ENCODE measurements at regions not wholly inside any gene's neighbourhood (a gene's known extent, or its start where the extent isn't known, plus 50 kb on each side); places are given as distances from the start of the nearest gene placed in this dataset.

GRCh38 chr5:93150311-93151012, 430.6 kb downstream of the NR2F1-AS1 start:
- TF ChIP-seq CHD1 (IDR thresholded peaks at IDR 0.05; ENCODE audit: low read depth, low read length) (no peak), RAD21 (IDR thresholded peaks at IDR 0.05; ENCODE audit: insufficient read depth, low read depth, low read length) (no peak), MYC (IDR thresholded peaks at IDR 0.05; ENCODE audit: insufficient read depth, insufficient read length, insufficient replicate concordance, low read length, severe bottlenecking) (no peak), USF1 (IDR thresholded peaks at IDR 0.05; ENCODE audit: borderline replicate concordance, extremely low read length, insufficient read depth, low read depth, low read length) (no peak), SP1 (IDR thresholded peaks at IDR 0.05; ENCODE audit: low read depth, low read length) (no peak), POLR2AphosphoS5 (IDR thresholded peaks at IDR 0.05; ENCODE audit: low read length) (no peak), PML (IDR thresholded peaks at IDR 0.05; ENCODE audit: low read length) (no peak), NFYA (IDR thresholded peaks at IDR 0.05; ENCODE audit: borderline replicate concordance, low read depth, low read length) (no peak), SIX5 (IDR thresholded peaks at IDR 0.05; ENCODE audit: low read depth, low read length, severe bottlenecking) (no peak), MAX (IDR thresholded peaks at IDR 0.05; ENCODE audit: low read depth, low read length) (no peak), STAT3 (IDR thresholded peaks at IDR 0.05; ENCODE audit: low read depth, low read length) (no peak), ATF3 (IDR thresholded peaks at IDR 0.05; ENCODE audit: borderline replicate concordance, extremely low read depth, low read depth, low read length) (no peak), MTA2 (IDR thresholded peaks at IDR 0.05; ENCODE audit: low read depth) (no peak), ZZZ3 (IDR thresholded peaks at IDR 0.05; ENCODE audit: control insufficient read depth, insufficient read length, low read depth) (no peak), BMI1 (IDR thresholded peaks at IDR 0.05; ENCODE audit: borderline replicate concordance) (no peak), E2F4 (IDR thresholded peaks at IDR 0.05; ENCODE audit: low read depth, low read length) (no peak), IKZF1 (conservative IDR thresholded peaks at IDR 0.05) (no peak), ATF7 (IDR thresholded peaks at IDR 0.05; ENCODE audit: low read depth) (no peak)
- H3K9ac ChIP-seq (ENCODE audit: control insufficient read depth, insufficient read depth, low read length): no peak overlapping the region
- H2AFZ ChIP-seq (ENCODE audit: control insufficient read depth, low read depth, low read length): no peak overlapping the region
- CTCF ChIA-PET: no interaction called here
- in situ Hi-C loops (cut with MboI): no loop called here
- POLR2A ChIA-PET: no interaction called here
- no peaks in the 10 kb centered on the region for H3K9me3 ChIP-seq (replicated peaks; ENCODE audit: control insufficient read depth, insufficient read depth, low read length)
- H4K20me1 ChIP-seq (ENCODE audit: control insufficient read depth, insufficient read depth): no peaks in the 10 kb centered on the region
- no peaks in the 10 kb centered on the region for H3K79me2 ChIP-seq (ENCODE audit: control insufficient read depth, insufficient read depth, low read length)
- DNase-seq (ENCODE audit: low read depth, low spot score): no peak
- FAIRE-seq: no peak
- RAD21 ChIA-PET (ENCODE audit: unreplicated experiment): no interaction called here
- WGBS (ENCODE audit: insufficient coverage, insufficient replicate concordance, low lambda C conversion rate, missing lambda C conversion rate): 82% methylated on average over 3 of the region's 3 CpGs
- SMC1A ChIA-PET (ENCODE audit: uncharacterized antibody, unreplicated experiment): no interaction called here
- ATAC-seq: no peak; the same call in 2 of the 3 replicates
- no peak overlapping the region for H3K4me3 ChIP-seq
- H3K4me2 ChIP-seq (ENCODE audit: control insufficient read depth, insufficient read depth): no peak overlapping the region
- no TSS peak for BruUV-seq (replicated peaks)
- no peak overlapping the region for H3K27ac ChIP-seq (ENCODE audit: control insufficient read depth, insufficient read depth)
- no peaks in the 10 kb centered on the region for H3K4me1 ChIP-seq (ENCODE audit: control insufficient read depth, insufficient read depth, low read length)
- intact Hi-C loops (cut with micrococcal nuclease; ENCODE audit: unreplicated experiment): no loop called here
- H3K27me3 ChIP-seq (replicated peaks in 1 of 2; ENCODE audit: control insufficient read depth in 2 of 2, insufficient read depth in 2 of 2, low read length in 1 of 2): no peaks in the 10 kb centered on the region
- no peaks in the 10 kb centered on the region for H3K36me3 ChIP-seq (ENCODE audit: control insufficient read depth in 2 of 2, insufficient read depth in 2 of 2, low read length in 1 of 2)

All from GM12878 (cell line).